HCT116 (cell line): ENCODE measurements at regions not wholly inside any gene's neighbourhood (a gene's known extent, or its start where the extent isn't known, plus 50 kb on each side); places are given as distances from the start of the nearest gene placed in this dataset.

Source experiments
- EGR1 ChIP-seq: IDR thresholded peaks from 2 replicates; pipeline ENCODE4 v1.6.1; 2012; ENCODE audit warnings: low read depth
- EZH2 ChIP-seq: fragments of 200-600 bp; sonication (generic); IDR thresholded peaks from 2 replicates; pipeline ENCODE4 v1.6.1; 2017; ENCODE audit warnings: antibody characterized with exemption, mixed run types
- EZH2phosphoT487 ChIP-seq: fragments of 200-600 bp; IDR thresholded peaks from 2 replicates; pipeline ENCODE4 v1.6.1; 2018; ENCODE audit warnings: antibody characterized with exemption, borderline replicate concordance
- POLR2A ChIP-seq: IDR thresholded peaks from 2 replicates; pipeline ENCODE4 v1.7.0; 2011; ENCODE audit warnings: borderline replicate concordance; ENCODE audit not compliant: insufficient read depth, insufficient read length; ENCODE audit errors: extremely low read depth
- POLR2AphosphoS5 ChIP-seq: IDR thresholded peaks from 2 replicates; pipeline ENCODE4 v1.6.1; 2011; ENCODE audit warnings: mild to moderate bottlenecking, low read depth, low read length, moderate library complexity
- SRF ChIP-seq: IDR thresholded peaks from 2 replicates; pipeline ENCODE4 v1.6.1; 2012; ENCODE audit warnings: low read depth
- YY1 ChIP-seq: IDR thresholded peaks from 2 replicates; pipeline ENCODE4 v1.6.1; 2011; ENCODE audit warnings: low read length, low read depth, moderate library complexity, mild to moderate bottlenecking; ENCODE audit not compliant: insufficient replicate concordance; ENCODE audit errors: extremely low read depth
- ZFX ChIP-seq: fragments of 450-650 bp; IDR thresholded peaks from 2 replicates; pipeline ENCODE4 v1.6.1; 2017
- TF ChIP-seq, protein P1 (sequence below), 3 experiments: fragments of 200-600 bp in 1 of 3; sonication (generic) in 1 of 3; IDR thresholded peaks in 2 of 3; conservative IDR thresholded peaks in 1 of 3; 2 replicates each; pipeline ENCODE4 v1.5.1; 2012 to 2017; ENCODE audit warnings: low read depth in 2 of 3, low read length in 2 of 3, antibody characterized with exemption in 1 of 3, borderline replicate concordance in 1 of 3, control low read depth in 1 of 3, mild to moderate bottlenecking in 1 of 3, mixed read lengths in 1 of 3, mixed run types in 1 of 3, moderate library complexity in 1 of 3; ENCODE audit not compliant: insufficient read depth in 1 of 3

GRCh38 chr2:122816803-122817202 is 1061.4 kb downstream of the TSN start:
- TF ChIP-seq YY1 (no peak), EZH2 (no peak), POLR2AphosphoS5 (no peak), EGR1 (no peak), EZH2phosphoT487 (no peak), SRF (no peak), ZFX (no peak), POLR2A (no peak)
- TF ChIP-seq, protein P1, sequence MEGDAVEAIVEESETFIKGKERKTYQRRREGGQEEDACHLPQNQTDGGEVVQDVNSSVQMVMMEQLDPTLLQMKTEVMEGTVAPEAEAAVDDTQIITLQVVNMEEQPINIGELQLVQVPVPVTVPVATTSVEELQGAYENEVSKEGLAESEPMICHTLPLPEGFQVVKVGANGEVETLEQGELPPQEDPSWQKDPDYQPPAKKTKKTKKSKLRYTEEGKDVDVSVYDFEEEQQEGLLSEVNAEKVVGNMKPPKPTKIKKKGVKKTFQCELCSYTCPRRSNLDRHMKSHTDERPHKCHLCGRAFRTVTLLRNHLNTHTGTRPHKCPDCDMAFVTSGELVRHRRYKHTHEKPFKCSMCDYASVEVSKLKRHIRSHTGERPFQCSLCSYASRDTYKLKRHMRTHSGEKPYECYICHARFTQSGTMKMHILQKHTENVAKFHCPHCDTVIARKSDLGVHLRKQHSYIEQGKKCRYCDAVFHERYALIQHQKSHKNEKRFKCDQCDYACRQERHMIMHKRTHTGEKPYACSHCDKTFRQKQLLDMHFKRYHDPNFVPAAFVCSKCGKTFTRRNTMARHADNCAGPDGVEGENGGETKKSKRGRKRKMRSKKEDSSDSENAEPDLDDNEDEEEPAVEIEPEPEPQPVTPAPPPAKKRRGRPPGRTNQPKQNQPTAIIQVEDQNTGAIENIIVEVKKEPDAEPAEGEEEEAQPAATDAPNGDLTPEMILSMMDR (IDR thresholded peaks at IDR 0.05 in 2 of 3, conservative IDR thresholded peaks at IDR 0.05 in 1 of 3; ENCODE audit: borderline replicate concordance in 1 of 3, insufficient read depth in 1 of 3, low read depth in 2 of 3, low read length in 2 of 3): no peak
